GM20000 (cell line): ENCODE measurements at regions not wholly inside any gene's neighbourhood (a gene's known extent, or its start where the extent isn't known, plus 50 kb on each side); places are given as distances from the start of the nearest gene placed in this dataset.

ENCODE experiments used
- DNase-seq: peaks from one replicate; pipeline ENCODE4 v3.0.0; 2012; ENCODE audit warnings: low spot score
- TF ChIP-seq, protein P1 (sequence below): IDR thresholded peaks from 2 replicates; pipeline ENCODE4 v1.5.1; 2012; ENCODE audit warnings: mild to moderate bottlenecking, control low read depth; ENCODE audit errors: extremely low read depth, missing control alignments

DNA sequence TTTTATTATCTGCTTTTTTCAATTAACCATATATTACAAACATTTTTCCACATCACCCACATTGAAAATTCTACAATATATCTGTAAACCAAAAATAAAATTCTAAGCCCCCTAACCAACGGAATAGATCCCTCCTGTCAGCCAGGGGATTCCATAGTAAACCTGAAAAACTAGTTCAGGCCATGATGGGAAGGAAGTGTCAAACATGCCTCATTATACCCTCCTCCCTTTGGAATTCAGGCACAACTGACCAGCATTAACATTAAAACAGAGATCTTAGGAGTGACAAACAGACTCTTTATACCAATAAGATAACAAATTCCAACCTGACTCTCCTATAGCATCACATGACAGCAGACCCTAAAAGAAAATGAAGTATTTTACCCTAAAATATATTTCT, 113.7 kb upstream of the DMRT1 start:
- TF ChIP-seq, protein P1, sequence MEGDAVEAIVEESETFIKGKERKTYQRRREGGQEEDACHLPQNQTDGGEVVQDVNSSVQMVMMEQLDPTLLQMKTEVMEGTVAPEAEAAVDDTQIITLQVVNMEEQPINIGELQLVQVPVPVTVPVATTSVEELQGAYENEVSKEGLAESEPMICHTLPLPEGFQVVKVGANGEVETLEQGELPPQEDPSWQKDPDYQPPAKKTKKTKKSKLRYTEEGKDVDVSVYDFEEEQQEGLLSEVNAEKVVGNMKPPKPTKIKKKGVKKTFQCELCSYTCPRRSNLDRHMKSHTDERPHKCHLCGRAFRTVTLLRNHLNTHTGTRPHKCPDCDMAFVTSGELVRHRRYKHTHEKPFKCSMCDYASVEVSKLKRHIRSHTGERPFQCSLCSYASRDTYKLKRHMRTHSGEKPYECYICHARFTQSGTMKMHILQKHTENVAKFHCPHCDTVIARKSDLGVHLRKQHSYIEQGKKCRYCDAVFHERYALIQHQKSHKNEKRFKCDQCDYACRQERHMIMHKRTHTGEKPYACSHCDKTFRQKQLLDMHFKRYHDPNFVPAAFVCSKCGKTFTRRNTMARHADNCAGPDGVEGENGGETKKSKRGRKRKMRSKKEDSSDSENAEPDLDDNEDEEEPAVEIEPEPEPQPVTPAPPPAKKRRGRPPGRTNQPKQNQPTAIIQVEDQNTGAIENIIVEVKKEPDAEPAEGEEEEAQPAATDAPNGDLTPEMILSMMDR = no peak
- DNase-seq = no peak

DNA sequence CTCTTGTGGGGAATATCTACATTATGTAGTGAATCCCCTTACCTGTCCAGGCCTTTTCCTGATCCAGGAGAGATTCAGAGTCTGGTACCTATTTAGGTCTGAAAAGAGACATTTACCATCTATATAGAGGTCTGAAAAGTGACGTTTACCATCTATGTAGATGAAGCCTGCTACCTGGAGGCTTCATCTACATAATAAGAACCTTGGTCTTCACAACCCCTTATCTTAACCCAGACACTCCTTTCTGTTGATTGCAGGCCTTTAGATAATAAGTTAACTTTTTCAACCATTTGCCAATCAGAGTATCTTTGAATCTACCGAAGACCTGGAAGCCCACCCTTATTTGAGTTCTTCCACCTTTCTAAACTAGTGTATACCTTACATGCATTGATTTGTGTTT, 113.0 kb upstream of the DMRT1 start:
- no peak for DNase-seq
- TF ChIP-seq, protein P1 = no peak

DNA sequence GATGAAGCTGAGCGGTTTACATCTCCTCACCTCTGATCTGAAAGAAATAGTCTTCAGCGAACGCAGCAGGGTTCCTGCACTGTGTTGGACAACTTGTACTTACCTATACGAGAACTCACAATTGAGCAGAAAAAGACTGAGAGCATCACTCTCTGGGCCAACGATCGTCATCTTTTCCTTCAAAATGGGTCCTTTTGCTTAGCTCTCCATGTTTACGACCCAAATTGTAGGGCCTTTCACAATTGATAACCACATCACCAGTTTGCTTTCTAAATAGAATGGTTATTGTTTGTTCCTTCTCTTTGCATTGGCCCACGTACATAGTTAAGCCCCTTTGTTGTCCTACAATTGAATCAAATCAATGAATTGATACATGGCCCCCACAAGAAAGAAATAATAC, 110.0 kb upstream of the DMRT1 start:
- TF ChIP-seq, protein P1 = no peak
- no peak for DNase-seq

DNA sequence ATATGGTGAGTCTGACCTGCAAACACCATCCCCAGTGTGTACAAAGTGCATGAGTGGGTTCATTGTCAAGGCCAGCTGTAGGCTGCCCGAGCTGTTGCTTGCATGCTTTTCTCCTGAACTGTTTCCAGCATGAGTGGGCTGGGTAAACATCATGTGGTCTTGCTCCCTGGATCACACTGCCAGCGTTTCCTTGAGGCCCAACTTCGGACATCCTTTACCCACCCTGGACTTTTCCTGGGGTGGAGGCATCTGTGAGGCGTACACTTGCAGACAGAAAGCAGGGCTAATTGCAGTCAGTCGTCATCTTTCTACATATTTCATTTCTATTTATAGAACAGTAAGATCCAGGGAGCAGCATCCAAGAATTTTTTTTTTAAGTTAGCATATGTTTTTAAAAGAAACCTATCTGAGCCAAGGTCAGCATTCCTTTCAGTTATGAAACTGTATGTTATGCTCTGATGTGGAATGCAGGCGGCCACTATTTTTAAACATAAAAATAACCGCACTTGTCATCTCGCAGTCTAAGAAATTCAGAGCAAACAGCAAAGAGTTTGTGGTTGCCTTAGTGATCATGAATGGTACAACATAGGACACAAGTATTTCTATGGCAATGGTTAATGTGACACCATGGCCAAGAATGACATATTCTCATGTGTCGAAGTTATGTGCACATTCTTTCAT, 106.5 kb upstream of the DMRT1 start:
- TF ChIP-seq, protein P1 = no peak
- no peak for DNase-seq

DNA sequence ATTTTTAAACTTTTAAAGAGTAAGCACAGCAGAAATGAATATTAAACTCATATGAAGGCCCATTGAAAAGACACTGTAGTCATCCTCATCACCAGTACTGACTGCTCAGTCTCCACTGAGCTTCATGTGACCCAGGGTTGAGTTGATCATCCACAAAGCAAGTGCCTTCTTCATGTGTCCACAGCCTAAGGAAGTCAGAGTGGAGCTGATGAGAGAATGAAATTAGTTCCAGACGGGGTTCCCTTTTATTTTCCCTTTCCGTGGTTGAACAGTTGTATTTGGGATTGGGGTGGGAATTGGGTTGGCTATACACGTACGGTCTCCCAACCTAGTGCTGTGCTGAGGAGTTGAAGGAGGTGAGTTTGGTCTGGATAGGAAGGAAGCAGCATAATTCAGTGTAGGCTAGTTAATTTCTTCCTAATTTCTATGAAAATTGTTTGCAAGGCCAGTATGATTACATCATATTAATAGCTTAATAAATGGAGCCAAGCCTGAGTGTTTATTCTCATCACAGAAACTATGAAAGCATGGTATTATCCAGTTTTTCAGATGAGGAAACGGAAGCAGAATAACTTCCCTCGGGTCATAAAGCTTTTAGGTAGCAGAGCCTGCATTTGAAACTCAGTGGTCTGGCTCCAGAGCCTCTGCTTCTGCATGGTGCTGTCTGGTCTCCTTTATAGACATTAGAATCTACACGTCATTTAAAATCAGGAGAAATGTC, 103.9 kb upstream of the DMRT1 start:
- TF ChIP-seq, protein P1 = no peak
- DNase-seq = no peak

GRCh38 chr9:738209-738915, 103.1 kb upstream of the DMRT1 start:
- TF ChIP-seq, protein P1 = no peak
- DNase-seq = no peak

DNA sequence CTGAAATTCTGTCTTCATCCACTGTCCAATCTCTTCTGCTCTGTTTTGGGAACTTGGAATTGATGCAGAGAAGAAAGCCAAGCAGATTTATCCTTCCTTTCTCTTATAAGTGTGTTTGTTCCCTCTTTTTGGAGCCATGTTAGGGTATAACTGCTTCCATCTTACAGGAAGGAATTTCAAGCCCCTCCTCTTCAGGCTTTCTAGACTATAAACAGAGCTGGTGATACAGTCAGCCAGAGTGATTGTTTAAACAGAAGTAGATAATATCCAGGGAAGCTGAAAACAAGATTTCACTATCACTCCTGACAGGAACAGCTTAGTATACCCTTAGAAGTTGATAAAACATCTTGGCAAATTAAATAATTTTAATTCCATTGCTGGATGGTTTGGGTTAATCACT, 102.1 kb upstream of the DMRT1 start:
- DNase-seq = no peak
- TF ChIP-seq, protein P1 = no peak
